GM12873 (cell line): ENCODE measurements at regions not wholly inside any gene's neighbourhood (a gene's known extent, or its start where the extent isn't known, plus 50 kb on each side); places are given as distances from the start of the nearest gene placed in this dataset.

Experiments used
- TF ChIP-seq, protein P1 (sequence below): IDR thresholded peaks from 2 replicates; pipeline ENCODE4 v1.5.1; 2012; ENCODE audit warnings: low read depth, mild to moderate bottlenecking, moderate library complexity, low read length, control low read depth; ENCODE audit not compliant: insufficient read depth; ENCODE audit errors: missing control alignments

DNA sequence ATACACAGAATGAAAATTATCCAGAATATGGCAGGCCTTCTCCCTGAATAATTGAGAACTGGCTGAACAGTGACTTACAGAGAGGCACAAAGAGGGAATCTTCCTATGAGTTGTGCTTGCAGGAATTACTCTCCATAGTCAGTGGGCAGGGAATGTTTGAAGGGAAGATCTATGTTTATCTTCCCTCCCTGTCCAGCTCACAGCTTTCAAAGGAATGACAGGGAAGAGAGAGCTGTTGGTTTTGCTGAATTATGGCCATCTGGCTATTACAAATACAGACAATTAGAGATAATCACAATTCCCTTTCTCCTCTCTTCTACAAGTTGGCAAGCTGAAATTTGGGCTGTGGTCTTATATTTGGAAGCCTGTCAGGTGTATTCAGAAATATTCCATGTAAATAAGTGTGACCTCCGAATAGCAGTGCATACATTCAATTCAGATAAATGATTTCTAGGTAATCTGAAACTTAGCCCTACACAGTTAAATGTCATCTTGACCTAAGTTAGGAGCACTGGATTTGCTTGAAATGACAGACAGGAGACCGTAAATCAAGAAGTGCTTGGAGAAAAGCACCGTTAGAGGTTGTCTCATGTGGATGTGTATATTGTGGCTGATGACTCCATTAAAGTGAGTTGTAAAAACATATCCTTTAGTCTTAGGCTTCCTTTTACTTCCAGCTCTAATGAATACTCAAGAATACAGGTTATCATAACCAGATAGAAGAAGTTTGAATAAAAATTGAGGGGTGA is 136.8 kb downstream of the C4orf33 start:
- TF ChIP-seq, protein P1, sequence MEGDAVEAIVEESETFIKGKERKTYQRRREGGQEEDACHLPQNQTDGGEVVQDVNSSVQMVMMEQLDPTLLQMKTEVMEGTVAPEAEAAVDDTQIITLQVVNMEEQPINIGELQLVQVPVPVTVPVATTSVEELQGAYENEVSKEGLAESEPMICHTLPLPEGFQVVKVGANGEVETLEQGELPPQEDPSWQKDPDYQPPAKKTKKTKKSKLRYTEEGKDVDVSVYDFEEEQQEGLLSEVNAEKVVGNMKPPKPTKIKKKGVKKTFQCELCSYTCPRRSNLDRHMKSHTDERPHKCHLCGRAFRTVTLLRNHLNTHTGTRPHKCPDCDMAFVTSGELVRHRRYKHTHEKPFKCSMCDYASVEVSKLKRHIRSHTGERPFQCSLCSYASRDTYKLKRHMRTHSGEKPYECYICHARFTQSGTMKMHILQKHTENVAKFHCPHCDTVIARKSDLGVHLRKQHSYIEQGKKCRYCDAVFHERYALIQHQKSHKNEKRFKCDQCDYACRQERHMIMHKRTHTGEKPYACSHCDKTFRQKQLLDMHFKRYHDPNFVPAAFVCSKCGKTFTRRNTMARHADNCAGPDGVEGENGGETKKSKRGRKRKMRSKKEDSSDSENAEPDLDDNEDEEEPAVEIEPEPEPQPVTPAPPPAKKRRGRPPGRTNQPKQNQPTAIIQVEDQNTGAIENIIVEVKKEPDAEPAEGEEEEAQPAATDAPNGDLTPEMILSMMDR = no peak

DNA sequence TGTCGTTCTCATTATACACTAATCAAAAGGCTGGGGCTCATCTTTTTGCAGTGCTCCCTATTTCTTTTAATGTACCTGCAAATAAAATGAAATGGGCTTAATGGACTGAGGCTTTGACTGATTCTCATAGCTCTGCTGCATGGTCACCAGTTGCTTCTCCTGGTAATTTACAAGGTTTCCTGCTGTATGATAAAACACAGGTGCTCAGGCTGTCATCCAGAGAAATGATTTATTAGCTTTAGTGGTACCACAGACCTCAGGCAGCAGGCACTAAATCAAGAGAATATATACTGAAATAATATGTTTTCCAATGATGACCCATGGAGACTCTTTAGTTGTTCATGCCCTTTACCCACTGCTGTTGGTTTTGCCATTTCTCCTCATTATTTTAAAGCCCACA is 137.7 kb downstream of the C4orf33 start:
- TF ChIP-seq, protein P1 = no peak

DNA sequence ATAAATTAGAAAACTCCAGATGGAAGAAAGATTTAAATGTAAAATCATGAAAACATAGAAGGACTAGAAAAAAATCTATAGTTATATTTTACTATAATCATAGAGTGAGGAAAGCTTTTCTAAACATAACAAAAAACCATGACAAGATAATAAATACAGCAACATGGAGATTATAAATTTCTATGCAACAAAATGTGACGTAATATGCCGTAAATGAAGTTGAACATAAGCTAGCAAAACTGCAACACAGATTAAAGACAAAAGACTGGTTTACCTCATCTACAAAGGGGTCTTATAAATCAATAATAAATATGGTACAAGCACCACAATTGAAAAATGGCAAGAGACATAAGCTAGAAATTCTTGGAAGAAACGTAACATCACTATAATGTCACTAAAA is 140.4 kb downstream of the C4orf33 start:
- TF ChIP-seq, protein P1 = no peak

DNA sequence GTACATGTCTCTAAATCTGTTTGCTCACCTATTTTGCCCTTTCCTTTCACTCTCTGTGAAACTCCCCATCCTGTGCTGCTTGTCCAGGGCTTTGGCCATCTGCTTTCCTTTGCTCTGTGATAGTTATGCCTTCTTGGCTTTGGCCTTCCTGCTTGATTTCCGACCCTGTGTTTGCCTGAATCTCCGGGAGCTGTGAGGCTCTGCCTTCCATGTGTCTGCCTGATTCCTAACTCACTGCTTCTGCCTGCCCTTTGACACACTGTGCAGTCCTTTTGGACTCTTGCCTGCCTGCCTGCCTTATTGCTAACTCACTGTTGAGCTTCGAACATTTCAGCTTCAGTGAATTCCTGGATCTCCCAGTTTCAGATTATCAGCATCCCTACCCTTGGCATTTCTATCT is 143.1 kb downstream of the C4orf33 start:
- TF ChIP-seq, protein P1 = no peak

DNA sequence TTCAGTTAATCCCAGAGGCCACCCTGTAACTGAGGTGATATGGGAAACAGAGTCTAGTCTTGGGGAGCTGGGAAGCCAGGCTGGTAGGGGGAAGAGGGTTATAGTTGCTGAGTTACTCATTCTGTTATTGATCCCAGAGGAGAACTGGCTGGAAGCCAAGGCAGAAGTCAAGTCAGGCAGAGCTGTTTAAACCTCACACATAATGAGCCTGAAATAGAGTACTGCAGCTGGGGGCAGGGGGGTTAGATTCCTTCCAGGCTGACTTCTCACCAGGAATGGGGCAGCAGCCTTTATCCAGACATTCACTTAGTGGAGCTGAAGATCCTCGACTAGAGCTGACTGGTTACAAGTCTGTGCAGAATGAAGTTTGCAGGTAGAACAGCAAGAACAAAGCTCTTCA is 144.9 kb downstream of the C4orf33 start:
- TF ChIP-seq, protein P1 = no peak

DNA sequence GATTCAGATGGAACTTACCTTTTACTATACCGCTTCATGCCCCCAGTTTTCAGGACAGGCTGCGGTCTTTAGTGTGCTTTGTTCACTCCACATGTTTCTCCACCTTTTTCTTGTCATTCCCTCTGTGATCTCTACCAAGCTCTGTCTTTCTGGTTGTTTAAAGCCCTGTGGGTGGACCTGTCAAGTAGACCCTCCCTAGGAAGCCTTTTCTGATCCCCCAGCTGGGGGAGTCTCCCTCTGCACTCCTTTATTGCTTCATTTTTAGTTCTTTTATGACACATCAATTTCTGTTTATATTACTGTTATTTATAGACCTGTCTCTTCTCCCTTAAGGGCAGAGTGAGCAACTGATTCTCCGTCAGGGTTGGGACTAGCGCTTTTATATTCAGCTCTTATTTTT is 150.2 kb downstream of the C4orf33 start:
- TF ChIP-seq, protein P1 = no peak

DNA sequence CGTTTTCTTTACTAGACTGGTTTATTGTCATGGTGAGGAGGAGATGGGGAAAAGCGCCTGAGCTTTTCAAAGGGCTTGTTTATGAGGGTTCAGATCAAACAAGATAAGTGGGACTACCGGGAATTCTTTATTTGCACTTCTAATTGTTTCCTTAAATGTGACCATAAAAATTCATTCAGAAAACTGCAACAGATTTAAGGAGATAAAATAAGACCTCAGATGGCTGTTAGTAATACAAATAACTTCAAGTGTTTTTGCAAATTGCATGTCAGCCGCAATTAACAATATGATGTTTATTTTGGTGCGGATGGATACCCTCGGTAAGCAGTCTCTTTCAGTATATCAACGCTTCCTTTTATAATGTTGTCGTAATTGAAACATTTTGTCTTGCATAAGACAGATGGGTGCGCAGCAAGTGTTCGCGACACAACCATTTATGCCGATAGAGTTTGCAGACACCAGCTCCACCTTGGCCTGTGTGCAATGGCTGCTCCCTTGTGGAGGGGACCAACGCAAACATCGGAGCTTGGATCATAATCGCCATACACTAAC is 151.0 kb downstream of the C4orf33 start:
- TF ChIP-seq, protein P1 = no peak
